Mucosa of rectum (tissue), 2 donors: ENCODE measurements at regions not wholly inside any gene's neighbourhood (a gene's known extent, or its start where the extent isn't known, plus 50 kb on each side); places are given as distances from the start of the nearest gene placed in this dataset.
"Not testable (repeated sequence)": the region's sequence is repeated elsewhere in the genome, so short reads cannot be mapped to it uniquely, and the experiment has no call there.

ENCODE experiments used
- H3K27ac ChIP-seq, 2 donors: one replicate each; pipeline ENCODE4 v1.7.0; 2013; ENCODE audit warnings: inconsistent platforms in 2 of 2, low read depth in 2 of 2, low read length in 2 of 2
- H3K27me3 ChIP-seq, 2 donors: one replicate each; pipeline ENCODE4 v1.7.0; 2013; ENCODE audit warnings: low read length in 2 of 2; ENCODE audit not compliant: control insufficient read depth in 2 of 2, insufficient read depth in 2 of 2
- H3K36me3 ChIP-seq, 2 donors: one replicate each; pipeline ENCODE4 v1.7.0; 2013; ENCODE audit warnings: low read length in 2 of 2; ENCODE audit not compliant: control insufficient read depth in 2 of 2, insufficient read depth in 2 of 2
- H3K4me1 ChIP-seq, 2 donors: one replicate each; pipeline ENCODE4 v1.7.0; 2013; ENCODE audit warnings: low read length in 2 of 2, mild to moderate bottlenecking in 1 of 2; ENCODE audit not compliant: control insufficient read depth in 2 of 2, insufficient read depth in 2 of 2
- H3K4me3 ChIP-seq, 2 donors: one replicate each; pipeline ENCODE4 v1.7.0; 2013; ENCODE audit warnings: low read length in 2 of 2
- H3K9ac ChIP-seq, 2 donors: one replicate each; pipeline ENCODE4 v1.7.0; 2013; ENCODE audit warnings: low read length in 2 of 2, low read depth in 1 of 2, mild to moderate bottlenecking in 1 of 2
- H3K9me3 ChIP-seq, 2 donors: one replicate each; pipeline ENCODE4 v1.7.0; 2013; ENCODE audit warnings: low read length in 2 of 2; ENCODE audit not compliant: control insufficient read depth in 2 of 2
- donor health status: healthy.
- donor health status: Normal muscosa, but diverticular disease.

DNA sequence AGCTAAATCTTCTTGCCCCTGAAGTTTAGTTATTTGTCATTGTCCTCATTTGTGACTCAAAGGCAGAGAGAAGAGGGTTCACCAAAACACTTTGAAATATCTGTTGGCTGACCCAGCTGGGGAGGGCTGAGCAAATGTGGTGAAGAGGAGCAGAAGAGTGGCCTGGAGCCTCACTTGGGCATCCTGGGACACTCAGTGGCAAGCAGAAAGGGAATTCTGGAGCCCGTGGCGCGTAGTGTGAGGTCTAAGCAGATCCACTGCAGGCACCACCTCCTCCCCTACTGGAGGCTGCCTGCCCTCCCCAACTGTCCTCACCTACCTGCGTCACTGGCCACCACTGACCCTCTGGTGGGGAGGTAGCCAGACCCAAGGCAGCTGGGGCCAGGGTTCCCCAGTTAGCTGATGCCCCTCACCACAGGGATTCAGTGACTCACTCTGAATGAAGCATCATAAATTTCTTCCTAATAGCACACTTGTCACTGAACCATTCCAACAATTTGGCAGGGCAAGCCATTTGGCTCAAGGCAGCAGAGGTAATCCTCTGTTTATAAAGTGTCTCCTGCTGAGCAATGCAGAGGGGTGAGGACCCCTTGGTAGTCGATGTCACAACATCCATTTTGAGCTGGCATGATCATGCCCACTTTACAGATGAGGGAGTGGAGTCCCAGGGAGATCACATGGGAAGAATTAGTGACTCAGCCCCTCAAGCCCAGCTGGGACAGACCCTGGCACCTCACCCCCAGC lies 80.3 kb downstream of the NENF start:
- Histone ChIP-seq H3K36me3 (no peaks in the 10 kb centered on the region), H3K9me3 (no peaks in the 10 kb centered on the region), H3K9ac (no peak overlapping the region)

DNA sequence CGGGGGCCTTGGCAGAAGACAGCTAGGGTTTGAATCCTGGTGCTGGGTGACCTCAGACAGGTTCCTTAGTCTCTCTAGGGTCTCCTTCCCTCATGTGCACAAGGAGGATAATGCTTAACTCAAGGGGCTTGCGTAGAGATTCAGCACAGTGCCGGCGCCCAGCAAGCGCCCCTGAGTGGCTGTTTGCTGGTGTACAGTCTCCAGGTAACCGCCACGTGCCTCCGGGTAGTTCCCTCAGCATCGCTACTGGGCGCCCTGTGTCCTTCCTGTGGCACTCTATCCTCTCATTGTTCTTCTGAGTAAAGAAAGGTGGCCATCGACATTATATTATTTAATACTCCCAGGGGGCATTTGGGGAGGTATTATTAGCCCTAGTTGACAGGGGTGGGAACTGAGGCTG lies 80.9 kb downstream of the NENF start:
- Histone ChIP-seq H3K4me3 (no peak overlapping the region), H3K27me3 (peaks cover 4% of the 10 kb centered on the region in 2 donors)

More for the DNA sequence above, 80.3 kb downstream of the NENF start:
- Histone ChIP-seq H3K27me3 (peaks cover 4% of the 10 kb centered on the region in 2 donors), H3K4me3 (no peak overlapping the region), H3K27ac (no peak overlapping the region), H3K4me1 (peaks cover 6 to 8% of the 10 kb centered on the region in 2 donors)

GRCh38 chr1:212514056-212514614 lies 81.4 kb downstream of the NENF start:
- Histone ChIP-seq H3K27ac (no peak overlapping the region), H3K36me3 (no peaks in the 10 kb centered on the region), H3K4me1 (peaks cover 11 to 19% of the 10 kb centered on the region in 2 donors), H3K9me3 (no peaks in the 10 kb centered on the region), H3K27me3 (peaks cover 4% of the 10 kb centered on the region in 2 donors), H3K9ac (peak overlapping the region in 1 of 2 donors; percentile 11), H3K4me3 (peak overlapping the region in 1 of 2 donors; percentile 25)

More for the DNA sequence above, 80.9 kb downstream of the NENF start:
- H3K27ac ChIP-seq: no peak overlapping the region
- no peaks in the 10 kb centered on the region for H3K36me3 ChIP-seq
- no peaks in the 10 kb centered on the region for H3K9me3 ChIP-seq
- H3K9ac ChIP-seq: no peak overlapping the region
- peaks cover 8 to 13% of the 10 kb centered on the region in 2 donors for H3K4me1 ChIP-seq

DNA sequence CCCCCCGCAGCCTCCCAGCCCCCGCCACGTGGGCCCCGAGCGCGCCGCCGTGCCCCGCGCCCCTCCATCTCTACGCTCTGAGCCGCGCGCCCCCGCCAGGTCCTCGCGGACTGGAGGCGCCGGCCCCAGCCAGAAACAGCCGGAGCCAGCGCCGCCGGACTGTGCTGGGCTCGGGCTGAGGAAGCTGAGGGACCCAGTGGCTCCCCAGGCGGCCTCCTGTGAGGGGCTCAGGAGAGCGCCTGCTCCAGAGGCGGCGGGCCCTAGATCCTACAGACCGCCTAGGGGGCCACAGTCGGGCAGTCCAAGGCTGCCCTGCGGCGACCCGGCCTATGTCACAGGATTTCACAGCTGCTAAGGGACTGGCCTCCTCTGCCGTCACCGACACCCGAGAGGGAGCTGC lies 82.1 kb downstream of the NENF start:
- peaks cover 11 to 24% of the 10 kb centered on the region in 2 donors for H3K4me1 ChIP-seq
- H3K36me3 ChIP-seq: no peaks in the 10 kb centered on the region
- no peak overlapping the region for H3K9ac ChIP-seq
- H3K27ac ChIP-seq: no peak overlapping the region
- H3K4me3 ChIP-seq: no peak overlapping the region
- H3K27me3 ChIP-seq: peaks cover 4% of the 10 kb centered on the region in 2 donors
- no peaks in the 10 kb centered on the region for H3K9me3 ChIP-seq

- Histone ChIP-seq H3K9ac (no peak overlapping the region), H3K9me3 (no peaks in the 10 kb centered on the region), H3K4me1 (peaks cover 11 to 29% of the 10 kb centered on the region in 2 donors), H3K4me3 (no peak overlapping the region), H3K36me3 (no peaks in the 10 kb centered on the region), H3K27me3 (peaks cover 4% of the 10 kb centered on the region in 2 donors), H3K27ac (no peak overlapping the region)
Observed at GRCh38 chr1:212515329-212515760, 82.6 kb downstream of the NENF start.

GRCh38 chr1:212516012-212516411 lies 83.3 kb downstream of the NENF start:
- peaks cover 11 to 33% of the 10 kb centered on the region in 2 donors for H3K4me1 ChIP-seq
- H3K9me3 ChIP-seq, H3K4me3 ChIP-seq, H3K27me3 ChIP-seq, H3K9ac ChIP-seq, H3K36me3 ChIP-seq, H3K27ac ChIP-seq: not testable (repeated sequence)

DNA sequence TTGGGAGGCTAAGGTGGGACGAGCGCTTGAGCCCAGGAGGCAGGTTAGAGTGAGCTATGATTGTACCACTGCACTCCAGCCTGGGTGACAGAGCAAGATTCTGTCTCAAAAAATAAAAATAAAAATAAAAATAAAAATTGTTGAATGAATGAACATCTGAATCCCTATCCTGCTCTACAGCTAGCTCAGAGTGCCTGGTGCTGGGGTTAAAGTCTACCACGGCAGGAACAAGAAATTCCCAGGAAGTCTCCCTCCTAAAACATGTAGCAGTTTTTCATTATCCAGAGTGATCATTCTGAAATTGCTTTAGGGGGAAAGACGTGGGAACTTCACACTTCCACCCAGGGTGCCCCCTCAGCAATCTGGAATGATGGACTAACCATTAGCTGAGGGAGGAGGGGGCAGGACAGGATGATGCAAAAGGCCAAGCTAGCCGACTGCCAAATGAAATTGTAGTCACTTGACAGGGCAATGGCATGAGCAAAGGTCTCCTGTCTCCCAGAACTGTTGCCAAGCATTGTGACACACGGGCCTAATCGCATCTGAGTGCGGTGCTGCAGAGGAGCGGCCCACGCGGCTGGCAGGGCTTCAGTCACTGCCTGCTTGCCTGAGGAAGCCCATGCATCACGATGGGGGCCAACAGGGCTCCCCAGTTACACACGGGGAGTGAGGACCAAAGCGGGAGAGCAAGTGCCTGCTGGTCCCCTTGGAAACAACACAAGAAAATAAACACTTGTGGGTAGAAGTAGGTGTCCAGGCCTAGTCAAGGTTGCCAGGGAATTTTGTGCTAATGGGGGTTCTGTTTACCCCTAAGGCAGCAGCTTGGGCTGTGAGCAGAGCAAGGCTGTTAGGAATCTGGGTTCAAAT lies 85.7 kb downstream of the NENF start:
- H3K9ac ChIP-seq: peak overlapping the region; percentile 26 to 51
- peaks cover 11 to 33% of the 10 kb centered on the region in 2 donors for H3K4me1 ChIP-seq
- peaks cover 0 to 4% of the 10 kb centered on the region in 2 donors for H3K27me3 ChIP-seq
- peak overlapping the region in 1 of 2 donors; percentile 35 for H3K4me3 ChIP-seq
- no peaks in the 10 kb centered on the region for H3K9me3 ChIP-seq
- H3K27ac ChIP-seq: peak overlapping the region; percentile 71 to 83
- H3K36me3 ChIP-seq: no peaks in the 10 kb centered on the region

DNA sequence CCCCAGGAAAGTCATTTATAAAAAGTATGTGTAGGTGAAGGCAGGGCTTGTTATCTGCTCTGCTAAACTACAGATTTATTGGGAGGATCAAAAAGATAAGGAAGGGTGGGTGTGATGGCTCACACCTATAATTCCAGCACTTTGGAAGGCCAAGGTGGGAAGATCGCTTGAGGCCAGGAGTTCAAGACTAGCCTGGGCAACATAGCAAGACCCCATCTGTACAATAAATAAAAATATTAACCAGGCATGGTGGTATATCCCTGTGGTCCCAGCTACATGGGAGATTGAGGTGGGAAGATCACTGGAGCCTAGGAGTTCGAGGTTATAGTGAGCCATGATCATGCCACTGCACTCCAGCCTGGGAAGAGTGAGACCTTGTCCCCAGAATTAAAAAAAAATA lies 86.4 kb downstream of the NENF start:
- peak overlapping the region; percentile 71 to 83 for H3K27ac ChIP-seq
- H3K4me1 ChIP-seq: peaks cover 10 to 31% of the 10 kb centered on the region in 2 donors
- no peaks in the 10 kb centered on the region for H3K9me3 ChIP-seq
- peak overlapping the region in 1 of 2 donors; percentile 35 for H3K4me3 ChIP-seq
- H3K36me3 ChIP-seq: no peaks in the 10 kb centered on the region
- peaks cover 0 to 3% of the 10 kb centered on the region in 2 donors for H3K27me3 ChIP-seq
- peak overlapping the region in 1 of 2 donors; percentile 51 for H3K9ac ChIP-seq

GRCh38 chr1:212520299-212520698 lies 87.6 kb downstream of the NENF start:
- Histone ChIP-seq H3K4me3 (no peak overlapping the region), H3K36me3 (no peaks in the 10 kb centered on the region), H3K9me3 (no peaks in the 10 kb centered on the region), H3K4me1 (peaks cover 9 to 28% of the 10 kb centered on the region in 2 donors), H3K27ac (peak overlapping the region; percentile 3 to 42), H3K9ac (no peak overlapping the region), H3K27me3 (no peaks in the 10 kb centered on the region)

- H3K27ac ChIP-seq: peak overlapping the region; percentile 3 to 42
- H3K36me3 ChIP-seq: no peaks in the 10 kb centered on the region
- peaks cover 9 to 28% of the 10 kb centered on the region in 2 donors for H3K4me1 ChIP-seq
- H3K27me3 ChIP-seq: no peaks in the 10 kb centered on the region
- no peaks in the 10 kb centered on the region for H3K9me3 ChIP-seq
- H3K4me3 ChIP-seq: no peak overlapping the region
- no peak overlapping the region for H3K9ac ChIP-seq
Observed at GRCh38 chr1:212520746-212521145, 87.8 kb upstream of the ATF3 start.
